Esophagus muscularis mucosa (tissue), 4 donors: ENCODE measurements at regions not wholly inside any gene's neighbourhood (a gene's known extent, or its start where the extent isn't known, plus 50 kb on each side); places are given as distances from the start of the nearest gene placed in this dataset.

Source experiments
- DNase-seq: peaks from one replicate; pipeline ENCODE4 v3.0.0-alpha.2; 2017; ENCODE audit errors: extremely low spot score
- H3K27ac ChIP-seq, 4 donors: fragments of 200-600 bp; sonication (generic); replicated peaks in 1 of 4; 1 replicate in 3 of 4; 2 replicates in 1 of 4; pipeline ENCODE4 v1.5.1; 2016 to 2019; ENCODE audit warnings: mild to moderate bottlenecking in 1 of 4
- H3K27me3 ChIP-seq, 4 donors: fragments of 200-600 bp; sonication (generic); one replicate each; pipeline versions ENCODE4 v1.5.1 to v1.6.0; 2016 to 2019
- H3K36me3 ChIP-seq, 4 donors: fragments of 200-600 bp; sonication (generic); one replicate each; pipeline ENCODE4 v1.5.1; 2016 to 2019
- H3K4me1 ChIP-seq, 4 donors: fragments of 200-600 bp; sonication (generic); one replicate each; pipeline ENCODE4 v1.5.1; 2016 to 2019
- H3K4me3 ChIP-seq, 4 donors: fragments of 200-600 bp; sonication (generic); 1 replicate in 2 of 4; 2 replicates in 2 of 4; pipeline ENCODE4 v1.5.1; 2016 to 2019; ENCODE audit warnings: mild to moderate bottlenecking in 4 of 4, moderate library complexity in 1 of 4
- H3K9me3 ChIP-seq, 4 donors: fragments of 200-600 bp; sonication (generic); 1 replicate in 3 of 4; 2 replicates in 1 of 4; pipeline ENCODE4 v1.5.1; 2016 to 2019
- CTCF ChIP-seq, 3 experiments: fragments of 200-600 bp in 2 of 3; fragments of 450-650 bp in 1 of 3; sonication (generic) in 2 of 3; IDR thresholded peaks; one replicate each; pipeline ENCODE4 v1.5.1; 2017 to 2019; ENCODE audit warnings: antibody characterized with exemption in 3 of 3, mild to moderate bottlenecking in 2 of 3, moderate library complexity in 1 of 3
- EP300 ChIP-seq: sonication (generic); formaldehyde crosslinking; IDR thresholded peaks from one replicate; pipeline ENCODE4 v1.6.1; 2017; ENCODE audit warnings: antibody characterized with exemption
- POLR2A ChIP-seq: fragments of 450-650 bp; IDR thresholded peaks from one replicate; pipeline ENCODE4 v1.6.1; 2017; ENCODE audit warnings: antibody characterized with exemption, moderate library complexity, mild to moderate bottlenecking, low read depth
- POLR2AphosphoS5 ChIP-seq, 2 donors: sonication (generic); formaldehyde crosslinking; IDR thresholded peaks; one replicate each; pipeline ENCODE4 v1.6.1; 2017; ENCODE audit warnings: antibody characterized with exemption in 2 of 2
- WGBS: methylation state at CpG from one replicate; pipeline ENCODE4 v1.1.5; 2018; 5-methylcytosine and 5-hydroxymethylcytosine counted together
- intact Hi-C: fragments of 100-400 bp; cut with DNase I; formaldehyde crosslinking; loops from one replicate; pipeline ENCODE4 v1.15.1; 2023

- H3K4me3 ChIP-seq = no peak overlapping the region
Observed at GRCh38 chr2:102971701-102972100, 209.9 kb downstream of the TMEM182 start.

DNA sequence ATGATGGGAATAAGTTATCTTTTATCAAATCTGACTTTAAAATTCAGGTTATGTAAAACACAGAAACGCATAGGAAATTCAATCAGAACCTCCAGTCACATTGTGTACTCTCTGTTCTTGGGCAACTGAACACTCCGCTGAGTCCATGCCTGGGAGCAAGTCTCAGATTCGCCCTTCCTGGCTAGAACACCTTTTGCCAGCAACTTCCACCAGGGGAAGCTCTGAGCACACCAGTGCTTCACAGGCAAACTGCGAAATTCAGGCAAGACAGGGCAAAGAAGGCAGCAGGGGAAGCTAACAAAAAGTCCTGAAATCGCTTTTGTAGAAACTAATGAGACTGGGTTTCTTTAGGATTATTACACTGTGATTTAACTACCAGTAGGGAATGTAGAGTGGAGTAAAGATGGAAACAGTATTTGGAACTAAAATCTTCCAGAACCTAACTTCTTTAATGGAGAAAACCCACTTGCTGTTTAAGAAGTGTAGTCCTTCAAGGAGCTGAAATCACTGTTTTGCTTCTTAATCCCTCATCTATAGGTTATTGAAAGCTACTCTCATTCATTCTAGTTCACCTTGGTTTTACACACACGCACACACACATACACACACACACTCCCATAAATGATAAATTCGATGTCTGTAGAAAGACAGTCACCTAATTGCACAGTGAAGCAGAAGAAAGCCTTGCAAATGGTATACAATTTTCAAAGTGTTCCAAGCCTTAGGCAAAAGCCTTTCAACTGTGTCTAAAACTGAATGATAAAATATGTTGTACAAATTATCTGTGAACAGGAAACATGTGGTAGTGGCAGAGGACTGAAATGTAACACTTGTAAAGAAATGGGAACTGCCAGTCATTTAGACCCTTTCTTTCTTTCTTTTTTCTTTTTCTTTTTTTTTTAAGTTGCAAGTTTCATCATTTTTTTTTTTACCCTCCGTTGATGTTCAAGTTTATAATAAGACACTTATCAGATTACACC, 214.5 kb downstream of the TMEM182 start:
- H3K36me3 ChIP-seq = no peaks in the 10 kb centered on the region

More at GRCh38 chr2:102971701-102972100, 209.9 kb downstream of the TMEM182 start:
- WGBS = 51% methylated on average over 6 of the region's 6 CpGs
- no peaks in the 10 kb centered on the region for H3K4me1 ChIP-seq
- H3K36me3 ChIP-seq = no peaks in the 10 kb centered on the region
- DNase-seq = no peak
- H3K27me3 ChIP-seq = no peaks in the 10 kb centered on the region
- TF ChIP-seq CTCF (IDR thresholded peaks at IDR 0.05) (no peak), POLR2AphosphoS5 (IDR thresholded peaks at IDR 0.05) (no peak), EP300 (no peak), POLR2A (no peak)
- intact Hi-C loops = no loop called here
- no peak overlapping the region for H3K27ac ChIP-seq
- H3K9me3 ChIP-seq = no peaks in the 10 kb centered on the region

DNA sequence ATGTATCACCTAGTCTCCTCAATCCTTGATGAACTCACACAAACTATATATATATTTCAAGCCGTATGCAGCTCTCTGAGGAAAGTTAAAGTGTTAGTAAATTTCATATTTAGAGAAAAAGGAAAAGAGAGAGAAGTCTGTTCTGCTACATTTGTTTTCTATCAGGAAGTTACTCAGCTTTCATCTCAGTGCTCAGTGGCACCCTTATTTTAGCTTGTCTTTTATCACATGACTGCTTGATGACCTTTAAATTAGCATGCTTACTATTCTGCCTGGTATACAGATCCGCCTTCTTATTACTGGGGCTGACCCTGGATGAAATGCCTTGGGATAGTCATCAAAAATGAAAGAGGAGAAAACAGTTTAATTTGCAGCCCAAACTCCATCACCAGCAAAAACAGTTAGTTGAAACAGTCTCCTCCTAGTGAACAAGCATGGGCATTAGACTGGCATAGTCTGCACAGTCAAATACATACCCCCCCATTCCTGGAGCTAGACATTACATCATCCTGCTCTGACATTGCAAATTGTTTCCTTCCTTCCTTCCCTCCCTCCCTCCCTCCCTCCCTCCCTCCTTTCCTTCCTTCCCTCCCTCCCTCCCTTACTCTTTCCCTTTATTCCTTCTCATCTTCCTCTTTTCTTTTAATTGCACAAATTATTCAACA, 215.7 kb downstream of the TMEM182 start:
- DNase-seq = no peak
- H3K4me1 ChIP-seq = no peaks in the 10 kb centered on the region
- no peaks in the 10 kb centered on the region for H3K27me3 ChIP-seq
- intact Hi-C loops = no loop called here
- H3K27ac ChIP-seq = no peak overlapping the region
- no peak overlapping the region for H3K4me3 ChIP-seq
- TF ChIP-seq POLR2AphosphoS5 (IDR thresholded peaks at IDR 0.05) = no peak
- H3K36me3 ChIP-seq = no peaks in the 10 kb centered on the region
- H3K9me3 ChIP-seq = no peaks in the 10 kb centered on the region
- WGBS = 55% methylated on average over 2 of the region's 2 CpGs

More for the DNA sequence above, 214.5 kb downstream of the TMEM182 start:
- Histone ChIP-seq H3K4me3 (no peak overlapping the region), H3K9me3 (no peaks in the 10 kb centered on the region), H3K4me1 (no peaks in the 10 kb centered on the region), H3K27ac (no peak overlapping the region), H3K27me3 (no peaks in the 10 kb centered on the region)
- 39% methylated on average over 8 of the region's 8 CpGs for WGBS
- TF ChIP-seq EP300 (no peak), POLR2A (no peak), CTCF (IDR thresholded peaks at IDR 0.05) (peak in 2 of 3 experiments; percentile 25 to 30), POLR2AphosphoS5 (IDR thresholded peaks at IDR 0.05) (no peak)
- no peak for DNase-seq
- intact Hi-C loops = no loop called here

DNA sequence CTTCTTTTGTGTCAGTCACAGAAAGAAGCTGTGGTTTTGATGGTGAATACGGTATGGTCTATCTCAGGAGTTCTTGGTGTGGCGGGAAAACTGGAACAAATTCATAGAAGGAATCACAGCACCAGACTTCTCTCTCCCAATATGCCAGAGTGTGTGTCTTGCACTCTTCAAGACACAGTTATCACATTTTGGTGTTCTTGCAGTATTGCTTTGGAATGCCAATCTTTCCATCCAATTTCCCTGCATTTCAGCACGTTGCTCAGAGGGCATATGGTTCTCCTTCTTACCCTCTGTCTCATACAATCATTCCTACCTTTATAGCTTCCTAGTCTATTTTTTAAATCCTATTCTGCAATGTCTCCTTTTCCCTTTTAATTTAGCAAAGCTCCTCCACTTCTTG, 216.3 kb downstream of the TMEM182 start:
- intact Hi-C loops = no loop called here
- H3K9me3 ChIP-seq = no peaks in the 10 kb centered on the region
- WGBS = 87% methylated on average over 3 of the region's 3 CpGs
- TF ChIP-seq EP300 (no peak), POLR2AphosphoS5 (IDR thresholded peaks at IDR 0.05) (no peak), CTCF (IDR thresholded peaks at IDR 0.05) (no peak), POLR2A (no peak)
- no peaks in the 10 kb centered on the region for H3K4me1 ChIP-seq
- no peaks in the 10 kb centered on the region for H3K27me3 ChIP-seq
- H3K4me3 ChIP-seq = no peak overlapping the region
- H3K36me3 ChIP-seq = no peaks in the 10 kb centered on the region
- H3K27ac ChIP-seq = no peak overlapping the region
- DNase-seq = no peak

DNA sequence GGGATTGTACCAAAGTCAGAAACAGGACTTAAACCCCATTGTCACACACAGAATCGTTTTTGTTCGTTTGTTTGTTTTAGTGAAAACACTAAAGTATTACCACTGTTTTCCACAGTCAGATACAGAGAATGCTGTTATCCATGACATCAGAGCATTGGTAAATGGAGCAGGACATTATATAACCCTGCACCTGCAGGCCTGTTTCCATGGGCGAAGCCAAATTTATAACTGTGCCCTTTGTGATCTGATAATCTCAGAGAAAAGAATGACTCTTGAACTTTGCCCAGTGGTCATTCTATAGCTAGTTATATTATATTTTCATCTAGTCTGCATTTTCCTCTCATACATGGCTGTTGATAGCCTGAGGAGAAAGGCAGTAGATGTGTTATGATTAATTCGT, 217.6 kb downstream of the TMEM182 start:
- no peaks in the 10 kb centered on the region for H3K27me3 ChIP-seq
- no peak for DNase-seq
- no peak for TF ChIP-seq EP300
- no peak for TF ChIP-seq POLR2AphosphoS5 (IDR thresholded peaks at IDR 0.05)
- TF ChIP-seq CTCF (IDR thresholded peaks at IDR 0.05) = no peak
- no peak for TF ChIP-seq POLR2A
- H3K4me3 ChIP-seq = no peak overlapping the region
- H3K9me3 ChIP-seq = no peaks in the 10 kb centered on the region
- H3K4me1 ChIP-seq = no peaks in the 10 kb centered on the region
- intact Hi-C loops = no loop called here
- 84% methylated on average over 4 of the region's 4 CpGs for WGBS
- no peaks in the 10 kb centered on the region for H3K36me3 ChIP-seq
- no peak overlapping the region for H3K27ac ChIP-seq
